ENCODE measurements at regions not wholly inside any gene's neighbourhood (a gene's known extent, or its start where the extent isn't known, plus 50 kb on each side); places are given as distances from the start of the nearest gene placed in this dataset.

GRCh38 chr10:33537066-33537465 lies 202.6 kb upstream of the NRP1 start:
- TF ChIP-seq MAX (IDR thresholded peaks at IDR 0.05) (no peak), POLR2AphosphoS5 (IDR thresholded peaks at IDR 0.05; ENCODE audit: low read depth, low read length) (no peak), ATF3 (IDR thresholded peaks at IDR 0.05; ENCODE audit: insufficient read depth, low read depth, low read length) (no peak), HDAC2 (IDR thresholded peaks at IDR 0.05; ENCODE audit: borderline replicate concordance in 1 of 2, low read depth in 2 of 2, low read length in 2 of 2) (no peak)
- Histone ChIP-seq H2BK20ac (ENCODE audit: low read length) (no peak overlapping the region), H3K27me3 (replicated peaks in 1 of 4; ENCODE audit: control insufficient read depth in 3 of 4, extremely low read depth in 1 of 4, insufficient read depth in 3 of 4, low read length in 3 of 4) (no peaks in the 10 kb centered on the region; a peak in 1 of 7 replicates), H2BK12ac (ENCODE audit: low read depth, low read length) (no peak overlapping the region), H3K9me3 (ENCODE audit: insufficient read depth in 2 of 2, low read depth in 1 of 2, low read length in 1 of 2) (no peaks in the 10 kb centered on the region), H2BK120ac (replicated peaks; ENCODE audit: low read depth, low read length) (no peak overlapping the region), H2BK15ac (ENCODE audit: low read length) (no peak overlapping the region), H2AK5ac (ENCODE audit: low read depth, low read length) (no peak overlapping the region), H3K36me3 (ENCODE audit: control insufficient read depth in 2 of 4, insufficient read depth in 4 of 4, low read length in 3 of 4) (no peaks in the 10 kb centered on the region), H2AFZ (ENCODE audit: low read length) (no peak overlapping the region), H4K5ac (ENCODE audit: insufficient read length, low read depth, low read length) (no peak overlapping the region), H3K79me2 (ENCODE audit: control insufficient read depth in 1 of 2, insufficient read depth in 2 of 2, low read length in 2 of 2) (no peaks in the 10 kb centered on the region), H4K20me1 (replicated peaks in 1 of 2; ENCODE audit: control insufficient read depth in 1 of 2, insufficient read depth in 2 of 2, low read length in 2 of 2) (no peaks in the 10 kb centered on the region), H3K18ac (ENCODE audit: extremely low read depth, low read length) (no peak overlapping the region), H3K4me1 (replicated peaks in 1 of 4; ENCODE audit: control insufficient read depth in 3 of 4, insufficient read depth in 4 of 4, low read length in 3 of 4) (peaks cover 0 to 8% (median 5%) of the 10 kb centered on the region in 4 experiments; a peak in 5 of 7 replicates), H4K91ac (replicated peaks; ENCODE audit: insufficient read length, low read length) (no peak overlapping the region), H3K14ac (ENCODE audit: insufficient read length) (no peak overlapping the region), H2BK5ac (ENCODE audit: low read depth, low read length) (no peak overlapping the region), H3K4me3 (ENCODE audit: extremely low read depth in 1 of 4, insufficient read depth in 2 of 4, low read depth in 3 of 4, low read length in 4 of 4) (no peak overlapping the region), H3K27ac (ENCODE audit: low read depth, low read length) (no peak overlapping the region), H3K9ac (replicated peaks in 1 of 4; ENCODE audit: extremely low read depth in 1 of 4, low read depth in 3 of 4, low read length in 3 of 4) (no peak overlapping the region), H3K56ac (replicated peaks; ENCODE audit: insufficient read length, low read depth, low read length) (no peak overlapping the region), H3K79me1 (ENCODE audit: low read depth, low read length) (no peaks in the 10 kb centered on the region), H3K23ac (ENCODE audit: insufficient read length) (no peak overlapping the region), H4K8ac (ENCODE audit: extremely low read depth, insufficient read depth, low read length) (no peak overlapping the region), H3K4ac (replicated peaks; ENCODE audit: insufficient read length, low read depth, low read length) (no peak overlapping the region), H3K4me2 (ENCODE audit: insufficient read depth in 1 of 2, low read depth in 2 of 2, low read length in 2 of 2) (no peak overlapping the region), H3K23me2 (ENCODE audit: low read depth, low read length) (no peaks in the 10 kb centered on the region; the same call in 1 of the 2 replicates)
- no peak for FAIRE-seq
- 89% methylated on average over 1 of the region's 1 CpG; no CpG with 5 or more reads in 1 of the 2 experiments for WGBS, 2 experiments (ENCODE audit: extremely low coverage in 1 of 2, insufficient coverage in 1 of 2, insufficient read length in 1 of 2, insufficient replicate concordance in 2 of 2, low coverage in 1 of 2, low lambda C conversion rate in 2 of 2, missing lambda C conversion rate in 1 of 2)
- CTCF ChIA-PET (ENCODE audit: partially characterized antibody): no interaction called here
- no peak for DNase-seq (ENCODE audit: low read depth in 1 of 2, low spot score in 2 of 2)
- POLR2A ChIA-PET (ENCODE audit: partially characterized antibody): interaction anchor here (0.6 kb wide), 1 partner anchor 12 kb away, joined by 3 read pairs; no protein-coding TSS in a partner anchor

Data from H1 (cell line).